Mesodermal cell (in vitro differentiated cells): ENCODE measurements at regions not wholly inside any gene's neighbourhood (a gene's known extent, or its start where the extent isn't known, plus 50 kb on each side); places are given as distances from the start of the nearest gene placed in this dataset.
"Not testable (repeated sequence)": the region's sequence is repeated elsewhere in the genome, so short reads cannot be mapped to it uniquely, and the experiment has no call there.

Source experiments
- H3K27ac ChIP-seq: 2 replicates; pipeline ENCODE4 v1.7.0; 2013; ENCODE audit warnings: mild to moderate bottlenecking, low read depth, low read length, moderate library complexity; ENCODE audit not compliant: severe bottlenecking
- H3K36me3 ChIP-seq: 2 replicates; pipeline ENCODE4 v1.7.1; 2013; ENCODE audit warnings: mild to moderate bottlenecking, low read length, moderate library complexity; ENCODE audit not compliant: control insufficient read depth, insufficient read depth
- H3K4me1 ChIP-seq: one replicate; pipeline ENCODE4 v1.7.1; 2013; ENCODE audit warnings: mild to moderate bottlenecking, low read length; ENCODE audit not compliant: insufficient read depth, control insufficient read depth, poor library complexity, severe bottlenecking
- H3K4me3 ChIP-seq: 2 replicates; pipeline ENCODE4 v1.7.0; 2013; ENCODE audit warnings: low read length, control low read depth, mild to moderate bottlenecking; ENCODE audit not compliant: insufficient read depth, poor library complexity, severe bottlenecking; ENCODE audit errors: extremely low read depth
- H3K9me3 ChIP-seq: 2 replicates; pipeline ENCODE4 v1.7.1; 2013; ENCODE audit warnings: mild to moderate bottlenecking, low read length, moderate library complexity; ENCODE audit not compliant: control insufficient read depth
- WGBS, 2 experiments: methylation state at CpG; one replicate each; pipeline ENCODE4 v1.1.5; 2013; ENCODE audit warnings: missing lambda C conversion rate in 2 of 2; ENCODE audit not compliant: insufficient coverage in 2 of 2; 5-methylcytosine and 5-hydroxymethylcytosine counted together

DNA sequence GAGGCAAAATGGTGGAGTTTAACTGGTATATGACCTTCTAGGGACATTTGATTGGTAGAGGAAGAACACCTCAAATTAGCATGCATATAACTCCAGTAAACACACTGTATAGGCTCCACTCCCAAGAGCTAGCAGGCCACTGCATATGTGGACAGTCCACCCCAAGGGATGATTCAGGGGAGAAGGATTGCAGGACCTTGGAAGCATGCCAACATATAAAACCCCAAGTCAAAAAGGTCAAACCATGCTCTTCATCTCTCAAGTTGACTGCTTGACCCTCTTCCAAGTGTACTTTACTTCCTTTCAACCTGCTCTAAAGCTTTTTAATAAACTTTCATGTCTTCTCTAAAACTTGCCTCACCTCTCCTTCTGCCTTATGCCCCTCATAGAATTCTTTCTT, 459.9 kb upstream of the CCDC179 start:
- Histone ChIP-seq H3K27ac (no peak overlapping the region), H3K36me3 (no peaks in the 10 kb centered on the region), H3K4me1 (no peaks in the 10 kb centered on the region), H3K4me3 (no peak overlapping the region), H3K9me3 (peaks cover 6% of the 10 kb centered on the region)

DNA sequence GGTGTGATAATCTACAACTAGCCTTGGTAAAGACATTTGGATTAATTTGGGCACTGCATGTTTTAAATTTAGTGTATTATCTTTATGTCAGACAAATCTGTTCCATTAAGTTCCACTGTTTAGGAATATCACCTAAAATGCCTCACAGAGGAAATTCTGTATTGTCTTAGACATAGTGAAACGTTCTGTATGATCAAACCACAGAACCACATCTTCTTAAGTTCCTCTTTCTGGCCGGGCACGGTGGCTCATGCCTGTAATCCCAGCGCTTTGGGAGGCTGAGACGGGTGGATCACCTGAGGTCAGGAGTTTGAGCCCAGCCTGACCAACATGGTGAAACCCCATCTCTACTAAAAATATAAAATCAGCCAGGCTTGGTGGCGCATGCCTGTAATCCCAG, 475.3 kb upstream of the CCDC179 start:
- 96 to 100% methylated on average over 4 to 5 of the region's 6 CpGs for WGBS, 2 experiments
- not testable (repeated sequence) for H3K4me1 ChIP-seq, H3K36me3 ChIP-seq, H3K9me3 ChIP-seq, H3K4me3 ChIP-seq, H3K27ac ChIP-seq

DNA sequence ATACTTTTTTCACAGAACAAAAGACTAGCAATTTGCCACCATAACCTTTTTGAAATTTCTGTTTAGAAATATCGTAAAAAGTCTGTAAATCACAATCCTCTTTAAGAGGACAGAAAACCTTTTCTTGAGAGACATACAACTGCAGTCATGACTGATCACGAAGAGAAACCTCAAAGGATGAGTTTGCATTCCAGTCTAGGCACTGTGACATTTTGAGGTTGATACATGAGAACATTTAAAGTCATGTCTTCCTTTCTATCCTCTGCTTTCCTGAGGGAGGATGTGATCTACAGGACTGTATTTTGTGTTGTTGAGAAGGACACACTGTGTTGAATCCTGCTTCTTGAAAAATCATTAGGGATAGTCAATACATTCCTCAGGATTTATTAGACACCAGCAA, 476.7 kb upstream of the CCDC179 start:
- Histone ChIP-seq H3K4me1 (no peaks in the 10 kb centered on the region), H3K36me3 (no peaks in the 10 kb centered on the region), H3K4me3 (no peak overlapping the region), H3K9me3 (no peaks in the 10 kb centered on the region), H3K27ac (no peak overlapping the region)
- WGBS, 2 experiments: 100% methylated on average over 1 of the region's 2 CpGs

DNA sequence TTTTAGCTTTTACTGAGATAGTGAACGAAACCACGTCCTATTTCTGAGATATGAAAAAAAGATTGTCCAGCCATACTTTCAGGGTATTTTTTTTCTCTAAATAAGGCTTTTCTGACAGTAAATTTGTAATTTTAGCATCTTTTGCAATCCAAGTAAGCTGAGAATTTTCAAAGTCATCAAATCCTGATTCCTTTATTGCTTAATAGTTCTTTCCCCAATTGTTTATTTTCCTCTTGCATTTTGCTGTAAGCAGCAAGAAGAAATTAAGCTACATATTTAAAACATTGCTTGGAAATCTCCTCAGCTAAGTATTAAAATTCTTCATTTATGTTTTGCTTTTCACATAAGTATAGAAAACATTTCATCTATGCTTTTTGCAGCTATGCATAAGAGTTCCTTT, 493.3 kb upstream of the CCDC179 start:
- H3K27ac ChIP-seq: no peak overlapping the region
- WGBS, 2 experiments: 100% methylated on average over 2 of the region's 2 CpGs; no CpG with 5 or more reads in 1 of the 2 experiments
- H3K4me3 ChIP-seq: no peak overlapping the region
- no peaks in the 10 kb centered on the region for H3K36me3 ChIP-seq
- H3K4me1 ChIP-seq: no peaks in the 10 kb centered on the region
- H3K9me3 ChIP-seq: no peaks in the 10 kb centered on the region

DNA sequence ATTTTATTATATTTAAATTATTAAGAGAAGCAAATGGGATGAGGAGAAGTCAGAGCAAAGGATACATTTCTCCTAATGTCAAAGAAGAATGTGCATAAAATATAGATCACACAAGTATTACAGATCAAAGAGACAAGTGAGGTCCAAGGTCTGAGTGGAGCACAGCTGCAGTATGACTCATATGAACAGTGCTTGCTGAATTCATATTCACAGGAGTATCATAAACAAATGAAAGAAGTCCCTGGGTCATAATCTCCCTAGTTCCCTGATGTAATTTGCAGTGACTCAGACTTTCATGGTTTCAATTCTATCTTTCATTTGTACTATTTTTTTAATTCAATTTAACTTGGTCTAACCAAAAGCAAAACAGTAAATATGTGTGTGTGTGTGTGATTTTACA, 499.0 kb upstream of the CCDC179 start:
- no peaks in the 10 kb centered on the region for H3K4me1 ChIP-seq
- H3K4me3 ChIP-seq: no peak overlapping the region
- no peaks in the 10 kb centered on the region for H3K9me3 ChIP-seq
- no peak overlapping the region for H3K27ac ChIP-seq
- no peaks in the 10 kb centered on the region for H3K36me3 ChIP-seq

DNA sequence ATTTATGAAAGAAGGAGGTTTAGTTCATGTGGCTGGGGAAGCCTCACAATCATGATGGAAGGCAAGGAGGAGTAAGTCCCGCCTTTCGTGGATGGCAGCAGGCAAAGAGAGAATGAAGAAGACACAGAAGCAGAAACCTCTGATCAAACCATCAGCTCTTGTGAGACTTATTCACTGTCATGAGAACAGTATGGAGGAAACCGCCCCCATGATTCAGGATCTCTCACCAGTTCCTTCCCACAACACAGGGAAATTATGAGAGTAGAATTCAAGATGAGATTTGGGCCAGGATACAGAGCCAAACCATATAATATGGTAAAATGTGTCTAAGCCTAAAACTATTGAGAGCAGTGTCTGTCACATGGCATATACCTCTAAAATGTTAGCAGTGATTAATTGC, 503.8 kb upstream of the CCDC179 start:
- H3K9me3 ChIP-seq: no peaks in the 10 kb centered on the region
- no peak overlapping the region for H3K27ac ChIP-seq

DNA sequence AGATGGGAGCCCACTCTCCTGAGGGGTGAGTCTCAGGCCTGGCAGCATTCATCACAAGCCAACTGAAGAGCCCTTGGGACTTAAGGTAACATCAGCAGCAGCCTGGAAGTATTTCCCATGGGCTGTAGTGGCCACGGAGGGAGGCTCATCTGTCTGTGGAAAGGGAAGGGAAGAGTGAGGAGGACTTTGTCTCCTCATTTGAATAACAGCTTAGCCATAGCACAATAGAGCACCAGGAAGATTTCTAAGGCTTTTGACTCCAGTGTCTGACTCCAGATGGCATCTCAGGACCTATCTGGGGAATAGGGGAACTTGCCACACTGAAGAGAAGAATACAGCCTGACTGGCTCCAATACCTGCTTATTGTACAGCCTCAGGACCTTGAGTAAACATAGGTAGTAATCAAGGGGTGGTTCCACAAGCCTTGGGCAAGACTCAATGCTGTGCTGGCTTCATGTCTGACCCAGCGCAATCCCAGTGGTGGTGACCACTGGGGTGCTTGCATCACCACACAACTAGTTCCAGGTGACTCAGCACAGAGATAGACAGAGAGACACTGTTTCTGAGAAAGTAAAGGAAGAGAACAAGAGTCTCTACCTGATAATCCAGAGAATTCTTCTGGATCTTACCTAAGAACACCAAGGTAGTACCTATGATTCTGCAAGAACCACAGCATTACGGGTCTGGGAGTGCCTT, 510.5 kb upstream of the CCDC179 start:
- Histone ChIP-seq H3K4me3 (no peak overlapping the region), H3K4me1 (no peaks in the 10 kb centered on the region), H3K9me3 (no peaks in the 10 kb centered on the region), H3K36me3 (no peaks in the 10 kb centered on the region), H3K27ac (no peak overlapping the region)
- 100% methylated on average over 1 of the region's 3 CpGs; no CpG with 5 or more reads in 1 of the 2 experiments for WGBS, 2 experiments

More for the DNA sequence above, 503.8 kb upstream of the CCDC179 start:
- Histone ChIP-seq H3K36me3 (no peaks in the 10 kb centered on the region), H3K4me3 (no peak overlapping the region), H3K4me1 (no peaks in the 10 kb centered on the region)
- 96% methylated on average over 2 of the region's 3 CpGs; no CpG with 5 or more reads in 1 of the 2 experiments for WGBS, 2 experiments

DNA sequence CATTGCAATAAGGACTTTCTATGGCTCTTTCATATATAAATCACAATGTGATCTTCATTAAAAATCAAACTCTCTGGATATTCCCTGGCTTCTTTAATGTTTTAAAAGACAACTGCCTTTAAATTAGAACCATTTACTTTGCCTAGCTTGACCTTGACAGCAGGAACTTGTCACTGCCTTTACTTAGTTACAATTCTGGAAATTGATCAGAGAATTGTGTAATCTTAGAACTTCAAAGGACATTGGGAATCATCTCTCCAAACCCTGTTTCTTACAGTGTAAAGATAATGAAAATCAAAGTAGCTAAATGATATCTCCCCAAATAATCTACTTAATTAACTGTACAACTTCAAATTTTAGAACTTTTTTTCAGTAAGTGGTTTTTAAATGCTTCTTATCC, 517.6 kb upstream of the CCDC179 start:
- no peak overlapping the region for H3K4me3 ChIP-seq
- H3K9me3 ChIP-seq: no peaks in the 10 kb centered on the region
- no peaks in the 10 kb centered on the region for H3K36me3 ChIP-seq
- no peak overlapping the region for H3K27ac ChIP-seq
- no peaks in the 10 kb centered on the region for H3K4me1 ChIP-seq

DNA sequence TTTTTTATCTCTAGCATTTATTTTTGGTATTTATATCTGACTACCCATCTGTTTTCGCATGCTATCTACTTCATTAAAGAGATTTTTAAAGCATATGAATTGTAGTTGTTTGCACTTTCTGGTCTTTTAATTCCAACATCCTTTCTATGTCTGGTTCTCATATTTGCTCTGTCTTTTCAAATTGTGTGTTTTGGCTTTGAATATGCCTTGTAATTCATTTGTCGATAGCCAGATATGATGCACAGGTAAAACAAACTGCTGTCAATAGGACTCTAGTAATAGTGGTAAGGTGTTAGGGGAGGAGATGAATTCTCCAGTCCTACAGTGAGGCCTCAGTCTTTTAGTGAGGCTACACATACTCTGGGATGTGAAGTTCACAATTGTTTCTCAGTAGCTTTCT, 530.8 kb upstream of the CCDC179 start:
- H3K27ac ChIP-seq: no peak overlapping the region
- H3K36me3 ChIP-seq: no peaks in the 10 kb centered on the region
- H3K4me1 ChIP-seq: no peaks in the 10 kb centered on the region
- H3K4me3 ChIP-seq: no peak overlapping the region
- no peaks in the 10 kb centered on the region for H3K9me3 ChIP-seq
- WGBS, 2 experiments: 88% methylated on average over 1 of the region's 2 CpGs; no CpG with 5 or more reads in 1 of the 2 experiments

DNA sequence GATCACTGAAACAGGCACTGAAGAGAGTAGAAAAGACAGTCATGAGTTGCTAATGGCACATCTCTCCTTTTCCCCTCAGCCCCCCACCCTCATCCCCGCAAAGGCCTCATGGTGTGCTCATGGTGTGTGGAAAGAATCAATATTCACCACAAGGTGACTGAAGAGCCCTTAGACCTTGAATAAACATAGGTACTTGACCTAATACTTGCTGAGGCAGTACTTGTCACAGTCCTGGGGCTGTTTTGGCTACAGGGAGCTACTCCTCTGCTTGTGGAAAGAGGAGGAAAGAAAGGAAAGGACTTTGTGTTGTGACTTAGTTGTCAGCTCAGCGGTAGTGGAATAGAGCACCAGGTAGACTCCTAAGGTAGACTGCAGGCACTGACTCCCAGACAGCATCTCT, 537.8 kb upstream of the CCDC179 start:
- Histone ChIP-seq H3K36me3 (no peaks in the 10 kb centered on the region), H3K27ac (no peak overlapping the region), H3K4me1 (no peaks in the 10 kb centered on the region), H3K9me3 (no peaks in the 10 kb centered on the region), H3K4me3 (no peak overlapping the region)
- 80 to 100% methylated on average over 1 of the region's 2 CpGs for WGBS, 2 experiments

DNA sequence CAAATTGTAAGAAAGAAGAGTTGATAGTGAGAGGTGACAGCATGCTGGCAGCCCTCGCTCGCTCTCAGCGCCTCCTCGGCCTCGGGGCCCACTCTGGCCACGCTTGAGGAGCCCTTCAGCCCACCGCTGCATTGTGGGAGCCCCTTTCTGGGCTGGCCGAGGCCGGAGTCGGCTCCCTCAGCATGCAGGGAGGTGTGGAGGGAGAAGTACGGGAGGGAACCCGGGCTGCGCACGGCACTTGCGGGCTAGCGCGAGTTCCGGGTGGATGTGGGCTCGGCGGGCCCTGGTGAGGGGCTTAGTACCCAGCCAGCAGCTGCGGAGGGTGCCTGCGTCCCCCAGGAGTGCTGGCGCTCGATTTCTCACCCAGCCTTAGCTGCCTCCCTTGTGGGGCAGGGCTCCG, 539.7 kb upstream of the CCDC179 start:
- H3K4me1 ChIP-seq: no peaks in the 10 kb centered on the region
- no peaks in the 10 kb centered on the region for H3K36me3 ChIP-seq
- H3K9me3 ChIP-seq: no peaks in the 10 kb centered on the region
- no peak overlapping the region for H3K27ac ChIP-seq
- WGBS, 2 experiments: 94 to 95% methylated on average over 11 to 24 of the region's 25 CpGs
- no peak overlapping the region for H3K4me3 ChIP-seq
